ENCODE measurements at regions not wholly inside any gene's neighbourhood (a gene's known extent, or its start where the extent isn't known, plus 50 kb on each side); places are given as distances from the start of the nearest gene placed in this dataset.

- no peak for DNase-seq (ENCODE audit: extremely low read depth, low read depth, low spot score)
Measured at GRCh38 chr9:26418480-26418879, 474.1 kb downstream of the CAAP1 start.

- DNase-seq (ENCODE audit: extremely low read depth, low read depth, low spot score) = no peak
Measured at GRCh38 chr9:26415528-26415927, 477.1 kb downstream of the CAAP1 start.

GRCh38 chr9:26413611-26414010 is 479.0 kb downstream of the CAAP1 start:
- DNase-seq (ENCODE audit: extremely low read depth, low read depth, low spot score) = no peak

GRCh38 chr9:26412446-26412845 is 480.2 kb downstream of the CAAP1 start:
- no peak for DNase-seq (ENCODE audit: extremely low read depth, low read depth, low spot score)

- DNase-seq (ENCODE audit: extremely low read depth, low read depth, low spot score) = no peak
Measured at GRCh38 chr9:26406676-26407075, 485.9 kb downstream of the CAAP1 start.

- DNase-seq (ENCODE audit: extremely low read depth, low read depth, low spot score) = no peak
Measured at GRCh38 chr9:26399556-26399955, 493.0 kb downstream of the CAAP1 start.

GRCh38 chr9:26394025-26394424 is 498.6 kb downstream of the CAAP1 start:
- DNase-seq (ENCODE audit: extremely low read depth, low read depth, low spot score) = no peak

- no peak for DNase-seq (ENCODE audit: extremely low read depth, low read depth, low spot score)
Measured at GRCh38 chr9:26392639-26393038, 500.0 kb downstream of the CAAP1 start.

- DNase-seq (ENCODE audit: extremely low read depth, low read depth, low spot score) = no peak
Measured at GRCh38 chr9:26391036-26391435, 501.6 kb downstream of the CAAP1 start.

- no peak for DNase-seq (ENCODE audit: extremely low read depth, low read depth, low spot score)
Measured at GRCh38 chr9:26375448-26375847, 517.2 kb downstream of the CAAP1 start.

GRCh38 chr9:26373616-26374015 is 519.0 kb downstream of the CAAP1 start:
- DNase-seq (ENCODE audit: extremely low read depth, low read depth, low spot score) = no peak

- DNase-seq (ENCODE audit: extremely low read depth, low read depth, low spot score) = no peak
Measured at GRCh38 chr9:26371236-26371635, 521.4 kb downstream of the CAAP1 start.

- no peak for DNase-seq (ENCODE audit: extremely low read depth, low read depth, low spot score)
Measured at GRCh38 chr9:26369093-26369492, 523.5 kb downstream of the CAAP1 start.

GRCh38 chr9:26368241-26368640 is 524.4 kb downstream of the CAAP1 start:
- no peak for DNase-seq (ENCODE audit: extremely low read depth, low read depth, low spot score)

GRCh38 chr9:26361010-26361409 is 531.6 kb downstream of the CAAP1 start:
- DNase-seq (ENCODE audit: extremely low read depth, low read depth, low spot score) = no peak

- DNase-seq (ENCODE audit: extremely low read depth, low read depth, low spot score) = no peak
Measured at GRCh38 chr9:26358836-26359235, 533.8 kb downstream of the CAAP1 start.

- DNase-seq (ENCODE audit: extremely low read depth, low read depth, low spot score) = no peak
Measured at GRCh38 chr9:26357803-26358344, 534.7 kb downstream of the CAAP1 start.

GRCh38 chr9:26356491-26356890 is 536.1 kb downstream of the CAAP1 start:
- no peak for DNase-seq (ENCODE audit: extremely low read depth, low read depth, low spot score)

- no peak for DNase-seq (ENCODE audit: extremely low read depth, low read depth, low spot score)
Measured at GRCh38 chr9:26346942-26347477, 545.6 kb downstream of the CAAP1 start.

- DNase-seq (ENCODE audit: extremely low read depth, low read depth, low spot score) = no peak
Measured at GRCh38 chr9:26341545-26341944, 551.1 kb downstream of the CAAP1 start.

- DNase-seq (ENCODE audit: extremely low read depth, low read depth, low spot score) = no peak
Measured at GRCh38 chr9:26339796-26340195, 552.8 kb downstream of the CAAP1 start.

GRCh38 chr9:26335116-26335515 is 557.5 kb downstream of the CAAP1 start:
- DNase-seq (ENCODE audit: extremely low read depth, low read depth, low spot score) = no peak

GRCh38 chr9:26334706-26335105 is 557.9 kb downstream of the CAAP1 start:
- DNase-seq (ENCODE audit: extremely low read depth, low read depth, low spot score) = no peak

All from glomerular endothelial cell (primary cell).